Activated effector memory CD4-positive, alpha-beta T cell treated with Interleukin-2 at 50 U/mL for 16 hours (primary cell): ENCODE measurements at regions not wholly inside any gene's neighbourhood (a gene's known extent, or its start where the extent isn't known, plus 50 kb on each side); places are given as distances from the start of the nearest gene placed in this dataset.

Experiments
- DNase-seq: peaks from one replicate; pipeline ENCODE4 v3.0.0-alpha.2; 2020

DNA sequence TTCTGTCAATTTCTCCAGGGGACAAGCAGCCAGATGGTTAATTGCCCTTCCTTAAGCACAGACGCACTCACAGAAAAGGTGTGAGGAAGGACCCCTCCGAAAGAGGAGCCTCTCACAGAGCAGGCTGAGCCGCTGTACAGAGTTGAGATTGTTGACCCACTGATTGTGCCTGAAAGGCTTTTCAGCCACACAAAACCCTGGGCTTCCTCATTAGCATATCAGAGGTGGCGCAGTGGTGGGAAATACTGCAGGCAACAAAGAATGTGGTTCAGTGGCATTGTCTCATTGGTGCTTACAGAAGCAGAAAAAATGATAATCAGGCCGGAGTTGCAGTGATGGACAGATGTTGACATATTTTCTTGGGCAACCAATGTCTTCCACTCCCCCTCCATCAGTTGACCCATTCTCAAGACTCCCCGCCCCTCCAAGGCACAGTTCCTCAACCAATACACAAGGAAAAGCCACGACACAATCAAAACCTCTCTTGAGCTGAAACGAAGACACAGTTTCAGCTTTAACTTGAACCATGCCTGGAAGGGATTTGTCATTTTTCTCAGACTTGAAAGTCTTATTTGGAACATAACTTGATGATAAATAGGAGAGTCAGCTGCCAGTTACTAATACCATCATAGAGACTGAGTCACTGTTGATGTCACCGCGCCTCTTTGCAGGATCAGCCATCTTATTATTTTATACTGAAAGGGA is 53.1 kb downstream of the ATXN3L start:
- no peak for DNase-seq

DNA sequence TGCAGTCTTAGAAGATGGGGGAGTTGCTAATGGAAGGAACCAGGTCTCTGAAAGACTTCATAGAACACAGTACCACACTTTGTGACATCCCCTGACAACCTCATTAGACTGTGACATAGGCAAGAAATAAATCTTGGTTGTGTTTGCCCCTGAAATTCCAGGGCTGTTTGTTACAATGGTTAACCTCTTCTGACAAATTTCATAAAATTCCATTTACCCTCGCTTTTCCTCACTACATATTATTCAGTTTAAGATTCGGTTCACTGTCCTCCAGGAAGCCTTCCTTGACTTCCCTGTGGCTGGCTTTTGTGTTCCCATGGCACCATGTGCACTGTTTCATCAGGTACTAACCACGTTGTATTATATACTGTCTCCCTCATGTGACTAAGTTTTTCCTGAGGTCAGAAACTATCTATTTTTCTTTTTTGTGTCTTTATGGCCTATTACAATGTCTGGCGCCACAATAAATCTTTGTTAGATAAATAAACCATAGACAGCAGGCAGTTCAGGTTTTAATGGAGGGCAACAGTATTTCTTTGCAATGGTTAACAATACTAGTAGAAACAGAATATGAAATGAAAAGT is 54.2 kb downstream of the ATXN3L start:
- DNase-seq = no peak

- DNase-seq = no peak
Measured at GRCh38 chrX:13265111-13265510, 54.7 kb downstream of the ATXN3L start.

DNA sequence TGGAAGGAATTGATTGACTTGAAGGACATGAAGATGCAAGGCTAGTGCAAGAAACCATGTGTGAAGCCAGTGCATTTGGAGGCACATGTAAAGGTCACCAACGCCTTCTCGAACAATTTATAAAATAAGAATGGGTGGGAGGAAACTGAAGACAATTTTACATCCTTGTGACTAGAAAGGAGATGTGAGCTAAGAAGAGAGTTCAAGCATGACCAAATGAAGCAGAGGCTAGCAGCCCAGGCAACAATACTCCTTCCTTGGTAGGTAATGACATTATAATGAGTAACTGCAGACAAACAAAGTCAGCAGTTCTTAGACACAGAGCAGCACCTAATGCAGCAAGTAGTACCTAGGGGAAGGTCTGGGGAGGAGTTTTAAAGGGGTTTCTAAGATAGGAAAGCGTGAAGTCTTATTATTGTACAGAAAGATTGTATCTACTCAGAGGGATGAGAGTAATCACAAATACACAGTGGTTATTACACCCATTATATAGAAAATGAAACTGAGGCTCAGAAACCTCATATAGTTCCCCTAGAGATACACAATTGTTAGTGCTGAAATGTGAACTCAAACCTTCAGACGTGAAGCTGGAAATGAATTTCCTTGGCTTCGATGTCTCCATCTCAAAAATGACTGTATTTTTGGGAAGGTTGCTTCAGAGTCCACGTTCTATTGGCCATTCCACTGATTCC is 56.1 kb downstream of the ATXN3L start:
- DNase-seq = no peak

GRCh38 chrX:13261348-13261747 is 58.5 kb downstream of the ATXN3L start:
- DNase-seq = no peak

- no peak for DNase-seq
Measured at GRCh38 chrX:13260598-13260997, 59.3 kb downstream of the ATXN3L start.

DNA sequence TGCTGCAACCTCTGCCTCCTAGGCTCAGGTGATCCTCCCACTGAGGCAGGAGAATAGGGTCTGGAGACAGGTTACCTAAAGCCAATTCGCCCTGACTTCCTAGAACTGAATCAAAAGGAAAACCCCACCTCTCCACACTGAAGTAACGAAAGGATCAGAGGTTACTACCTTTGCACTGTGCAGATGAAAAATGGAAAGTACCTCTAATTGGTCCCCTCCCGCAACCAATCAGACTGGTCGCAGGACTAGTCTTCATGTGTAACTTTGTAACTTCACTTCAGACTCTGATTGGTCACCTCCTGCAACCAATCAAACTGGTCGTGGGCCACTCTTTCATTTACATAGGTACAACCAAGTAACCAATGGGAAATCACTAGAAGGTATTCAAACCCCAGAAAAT is 61.1 kb downstream of the ATXN3L start:
- DNase-seq = no peak

GRCh38 chrX:13258052-13258444 is 61.8 kb downstream of the ATXN3L start:
- no peak for DNase-seq

DNA sequence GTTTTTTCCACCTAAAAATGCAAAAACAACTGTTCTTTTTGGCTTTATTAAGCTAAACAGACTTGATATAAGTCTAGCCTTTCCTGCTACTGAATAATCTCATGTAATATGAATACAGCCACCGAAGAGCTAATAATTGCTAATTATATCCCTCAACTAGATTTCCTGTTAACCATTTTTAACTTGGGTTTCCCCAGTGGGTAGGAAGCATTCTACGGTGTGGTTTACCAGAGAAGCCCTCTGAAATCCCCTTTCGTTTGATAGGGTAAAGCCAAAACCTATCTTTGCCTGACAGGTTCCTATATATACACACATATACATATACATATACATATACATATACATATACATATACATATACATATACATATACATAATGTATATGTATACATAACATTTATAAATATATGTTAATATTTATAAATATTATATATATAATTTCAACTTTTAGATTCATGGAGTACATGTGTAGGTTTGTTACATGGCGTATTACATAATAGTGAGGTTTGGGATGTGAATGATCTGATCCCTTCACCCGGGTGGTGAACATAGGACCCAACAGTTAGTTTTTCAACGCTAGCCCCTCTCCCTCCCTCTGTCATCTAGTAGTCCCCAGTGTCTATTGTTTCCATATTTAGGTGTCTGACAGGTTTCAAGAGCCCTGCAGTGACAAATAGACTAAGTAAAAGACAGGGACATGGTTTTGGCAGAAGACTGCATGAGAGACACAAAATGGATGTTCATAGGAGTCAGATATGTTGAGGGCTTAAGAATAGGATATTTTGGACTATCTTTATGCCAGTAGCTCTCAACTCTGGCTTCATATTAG is 62.4 kb downstream of the ATXN3L start:
- DNase-seq = no peak

GRCh38 chrX:13256603-13257002 is 63.2 kb downstream of the ATXN3L start:
- no peak for DNase-seq

- no peak for DNase-seq
Measured at GRCh38 chrX:13254870-13255269, 65.0 kb downstream of the ATXN3L start.

- no peak for DNase-seq
Measured at GRCh38 chrX:13254076-13254785, 65.6 kb downstream of the ATXN3L start.

GRCh38 chrX:13253223-13253622 is 66.6 kb downstream of the ATXN3L start:
- DNase-seq = no peak

DNA sequence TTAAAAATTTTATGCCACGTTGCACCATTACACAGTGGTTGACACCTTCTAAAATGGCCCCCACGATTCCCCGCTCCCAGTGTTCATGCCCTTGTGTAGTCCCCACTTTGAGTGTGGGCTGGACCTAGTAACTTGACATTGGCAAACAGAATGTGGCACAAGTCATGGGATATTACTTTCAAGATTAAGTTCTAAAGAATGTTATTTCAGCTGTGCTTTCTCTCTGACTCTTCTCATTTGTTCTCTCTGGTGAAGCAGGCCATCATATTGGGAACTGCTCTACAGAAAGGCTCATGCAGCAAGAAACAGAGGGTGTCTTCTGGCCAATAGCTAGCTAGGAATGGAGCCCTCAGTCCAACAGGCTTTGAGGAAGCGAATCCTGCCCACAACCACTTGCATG is 67.1 kb downstream of the ATXN3L start:
- DNase-seq = no peak

DNA sequence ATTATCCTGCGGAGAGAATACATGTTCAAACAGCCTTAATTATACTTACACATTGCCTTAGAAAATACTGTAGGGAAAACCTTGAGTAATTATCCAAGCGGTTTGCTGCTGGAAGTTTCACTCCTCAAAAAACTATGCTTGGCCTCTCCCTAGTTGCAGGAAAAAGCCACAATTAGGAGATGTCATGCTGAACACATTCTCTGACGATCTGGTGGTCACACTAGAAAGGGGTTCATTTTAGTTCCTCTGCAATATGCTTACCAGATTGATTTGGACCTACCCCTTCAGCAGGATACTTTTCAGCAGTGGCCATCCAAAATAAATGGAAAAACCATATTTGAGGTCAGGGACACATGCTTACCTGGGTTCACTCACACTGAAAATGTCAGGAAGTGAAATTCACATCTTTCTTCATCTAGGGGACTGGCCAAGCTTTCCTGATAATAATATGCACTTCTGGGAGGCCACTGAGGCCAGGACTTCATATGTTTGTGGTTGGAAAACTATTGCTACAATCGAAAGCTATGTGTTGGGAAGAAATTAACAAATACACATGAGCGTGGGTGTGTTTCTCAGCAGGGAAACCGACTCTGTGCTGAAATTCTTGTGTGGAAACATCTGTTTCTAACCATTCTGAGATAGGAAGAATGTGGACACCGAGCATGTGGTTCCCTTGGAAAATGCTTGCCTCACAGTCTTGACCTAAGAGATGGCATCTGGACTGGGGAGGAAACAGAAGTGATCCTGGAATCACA is 68.8 kb downstream of the ATXN3L start:
- no peak for DNase-seq

GRCh38 chrX:13248867-13249486 is 70.9 kb downstream of the ATXN3L start:
- no peak for DNase-seq

DNA sequence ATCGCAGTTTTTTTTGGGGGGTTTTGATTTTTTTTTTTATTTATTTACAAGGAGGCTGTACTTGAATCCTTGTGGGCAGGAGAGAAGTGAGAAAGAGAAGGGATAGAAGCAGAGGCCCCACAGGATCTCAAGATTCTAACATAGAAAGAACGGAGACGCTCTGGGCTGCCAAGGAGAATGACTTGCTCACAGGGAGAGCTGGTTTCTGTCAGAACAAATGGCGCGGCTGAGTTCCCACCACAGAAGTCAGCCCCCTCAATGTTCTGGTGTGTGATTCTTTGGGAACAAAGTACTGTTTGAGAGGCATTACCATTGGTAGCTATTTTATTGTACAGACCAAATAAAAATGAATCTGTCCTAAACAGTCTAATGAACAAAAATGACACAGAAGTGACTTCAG is 80.6 kb downstream of the ATXN3L start:
- no peak for DNase-seq

DNA sequence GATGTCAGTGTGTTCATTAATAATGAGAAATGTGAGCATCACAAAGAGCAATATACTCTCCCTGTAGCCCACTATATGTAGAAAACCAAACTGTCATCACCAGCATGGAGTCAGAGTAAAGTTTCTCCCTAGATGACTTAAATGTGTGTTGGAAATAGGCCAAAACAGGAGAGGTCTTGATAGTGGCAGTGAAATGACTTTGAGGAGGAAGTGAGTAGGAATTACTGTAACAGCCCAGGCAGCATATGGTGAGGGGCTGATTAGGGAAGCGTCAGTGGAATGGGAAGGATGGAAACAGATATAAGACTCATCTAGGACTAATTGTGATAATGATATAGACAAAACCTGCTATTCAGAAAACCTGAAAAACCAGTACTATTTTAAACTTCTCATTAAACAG is 83.9 kb downstream of the ATXN3L start:
- DNase-seq = no peak

- no peak for DNase-seq
Measured at GRCh38 chrX:13232484-13232883, 87.4 kb downstream of the ATXN3L start.

DNA sequence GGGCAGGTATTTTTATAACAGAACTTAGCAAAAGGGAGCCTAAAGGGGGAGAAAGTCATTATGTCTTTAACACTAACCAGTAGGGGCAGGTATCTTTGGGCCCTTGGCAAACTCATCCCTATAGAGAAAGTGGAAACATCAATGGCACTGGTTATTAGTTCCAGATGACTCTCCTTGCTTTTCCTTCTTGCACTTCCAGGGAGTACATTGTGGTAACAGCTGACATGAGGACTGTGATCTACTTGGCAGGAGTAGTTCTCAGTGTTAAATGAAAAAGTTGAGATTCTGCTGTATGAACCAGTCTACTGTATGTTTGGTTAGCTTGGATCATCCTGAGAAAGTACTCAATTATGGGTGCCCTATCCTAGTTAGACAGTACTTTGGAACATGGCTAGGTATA is 93.6 kb downstream of the ATXN3L start:
- DNase-seq = no peak

DNA sequence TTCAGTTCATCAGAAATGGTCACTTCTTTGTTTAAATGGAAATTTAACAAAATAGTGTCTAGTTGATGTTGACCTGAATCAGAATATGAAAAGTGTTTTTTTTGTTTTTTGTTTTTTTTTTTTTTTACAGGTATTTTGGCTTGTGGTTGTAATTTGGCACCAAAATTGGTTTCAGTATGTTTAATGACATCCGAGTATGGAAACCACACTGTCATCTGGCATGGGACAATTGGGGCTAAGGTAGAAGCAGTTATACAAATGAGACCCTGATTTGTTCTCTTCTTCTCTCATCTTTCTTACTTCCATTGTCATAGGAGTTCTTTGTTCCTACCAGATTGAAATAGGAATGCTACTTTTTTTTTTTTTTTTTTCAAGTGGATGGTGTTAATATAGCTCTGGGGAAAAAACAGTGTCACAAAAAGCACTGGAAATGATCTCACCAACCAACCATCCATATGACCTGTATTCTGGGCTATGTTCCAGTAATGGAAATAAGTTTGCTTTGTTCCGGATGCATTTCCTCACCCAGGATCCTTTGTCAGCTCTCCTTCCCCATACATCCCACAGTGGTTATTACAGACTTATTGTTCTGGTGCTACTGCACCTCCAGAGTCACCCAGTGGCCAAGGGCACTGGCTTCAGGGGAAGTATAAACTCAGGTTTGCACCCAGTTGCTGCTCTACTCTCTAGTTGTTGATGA is 95.8 kb downstream of the ATXN3L start:
- DNase-seq = no peak
